Epithelial cell of esophagus (primary cell): ENCODE measurements at regions not wholly inside any gene's neighbourhood (a gene's known extent, or its start where the extent isn't known, plus 50 kb on each side); places are given as distances from the start of the nearest gene placed in this dataset.
"Not testable (repeated sequence)": the region's sequence is repeated elsewhere in the genome, so short reads cannot be mapped to it uniquely, and the experiment has no call there.

Source experiments
- DNase-seq: peaks from one replicate; pipeline ENCODE4 v3.0.0; 2010; ENCODE audit warnings: low read depth
- H3K4me3 ChIP-seq: 2 replicates; pipeline ENCODE4 v1.5.1; 2011; ENCODE audit warnings: mild to moderate bottlenecking, low read length, control low read depth
- TF ChIP-seq, protein P1 (sequence below): IDR thresholded peaks from 2 replicates; pipeline ENCODE4 v1.5.1; 2011; ENCODE audit warnings: low read depth, mild to moderate bottlenecking, low read length, control low read depth, inconsistent platforms; ENCODE audit not compliant: insufficient read depth; ENCODE audit errors: missing control alignments

DNA sequence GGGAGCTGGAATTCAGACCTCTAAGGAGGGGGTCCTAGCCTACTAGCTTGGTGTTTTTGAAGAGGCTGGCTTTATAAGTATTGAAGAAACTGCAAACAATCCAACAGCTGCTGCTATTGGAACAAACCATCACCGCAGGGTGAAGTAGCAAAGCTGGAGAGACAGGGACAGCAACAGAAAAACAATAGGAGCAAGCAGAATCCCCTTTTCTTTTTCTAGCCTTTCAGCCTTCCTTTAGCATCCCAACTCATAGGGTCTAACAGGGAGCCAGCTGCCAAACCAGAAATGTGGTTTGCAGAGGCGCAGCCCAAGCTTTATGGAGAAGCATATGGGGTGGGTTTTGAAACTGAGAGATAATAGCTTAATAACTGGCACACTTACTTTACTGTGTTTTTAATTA lies 106.2 kb upstream of the CHMP2B start:
- H3K4me3 ChIP-seq: no peak overlapping the region
- TF ChIP-seq, protein P1, sequence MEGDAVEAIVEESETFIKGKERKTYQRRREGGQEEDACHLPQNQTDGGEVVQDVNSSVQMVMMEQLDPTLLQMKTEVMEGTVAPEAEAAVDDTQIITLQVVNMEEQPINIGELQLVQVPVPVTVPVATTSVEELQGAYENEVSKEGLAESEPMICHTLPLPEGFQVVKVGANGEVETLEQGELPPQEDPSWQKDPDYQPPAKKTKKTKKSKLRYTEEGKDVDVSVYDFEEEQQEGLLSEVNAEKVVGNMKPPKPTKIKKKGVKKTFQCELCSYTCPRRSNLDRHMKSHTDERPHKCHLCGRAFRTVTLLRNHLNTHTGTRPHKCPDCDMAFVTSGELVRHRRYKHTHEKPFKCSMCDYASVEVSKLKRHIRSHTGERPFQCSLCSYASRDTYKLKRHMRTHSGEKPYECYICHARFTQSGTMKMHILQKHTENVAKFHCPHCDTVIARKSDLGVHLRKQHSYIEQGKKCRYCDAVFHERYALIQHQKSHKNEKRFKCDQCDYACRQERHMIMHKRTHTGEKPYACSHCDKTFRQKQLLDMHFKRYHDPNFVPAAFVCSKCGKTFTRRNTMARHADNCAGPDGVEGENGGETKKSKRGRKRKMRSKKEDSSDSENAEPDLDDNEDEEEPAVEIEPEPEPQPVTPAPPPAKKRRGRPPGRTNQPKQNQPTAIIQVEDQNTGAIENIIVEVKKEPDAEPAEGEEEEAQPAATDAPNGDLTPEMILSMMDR: no peak
- no peak for DNase-seq

DNA sequence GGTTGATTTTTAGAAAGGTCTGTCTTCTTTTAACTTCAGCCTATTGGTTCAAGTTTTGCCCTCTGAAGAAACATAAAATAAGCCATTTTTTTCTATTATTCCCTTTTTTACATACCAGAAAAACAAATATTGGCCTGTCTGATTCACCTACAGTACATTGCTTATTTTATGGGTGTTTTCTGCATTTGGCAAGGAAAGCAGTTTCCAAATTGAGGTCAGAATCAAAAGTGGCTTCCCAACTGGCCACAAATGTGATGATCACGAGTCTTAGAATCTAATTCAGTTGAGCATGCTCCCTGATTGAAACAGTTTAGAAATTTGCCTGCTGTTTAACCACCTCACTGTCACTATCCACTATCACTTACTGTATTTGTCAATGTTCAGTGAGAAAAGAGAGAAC lies 106.9 kb upstream of the CHMP2B start:
- TF ChIP-seq, protein P1: no peak
- no peak overlapping the region for H3K4me3 ChIP-seq
- DNase-seq: no peak

DNA sequence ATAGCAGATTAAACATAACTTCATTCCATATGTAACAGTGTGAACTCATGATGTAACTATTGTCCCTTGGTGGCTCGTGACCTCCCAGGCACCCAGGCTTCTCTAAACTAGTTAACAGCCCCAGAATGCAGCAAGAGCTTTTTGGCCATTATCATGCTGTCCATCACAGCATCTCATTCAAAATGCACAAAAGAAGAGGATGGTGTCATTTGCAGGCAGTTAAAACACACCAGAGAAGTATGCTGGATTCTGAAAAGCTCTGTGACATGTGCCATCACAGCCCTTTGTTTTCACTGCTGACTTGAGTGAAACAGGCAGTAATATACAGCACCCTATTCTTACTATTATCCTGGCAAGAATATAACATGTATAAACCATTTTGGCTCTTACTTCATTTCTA lies 117.6 kb upstream of the CHMP2B start:
- TF ChIP-seq, protein P1: no peak
- DNase-seq: no peak
- no peak overlapping the region for H3K4me3 ChIP-seq

DNA sequence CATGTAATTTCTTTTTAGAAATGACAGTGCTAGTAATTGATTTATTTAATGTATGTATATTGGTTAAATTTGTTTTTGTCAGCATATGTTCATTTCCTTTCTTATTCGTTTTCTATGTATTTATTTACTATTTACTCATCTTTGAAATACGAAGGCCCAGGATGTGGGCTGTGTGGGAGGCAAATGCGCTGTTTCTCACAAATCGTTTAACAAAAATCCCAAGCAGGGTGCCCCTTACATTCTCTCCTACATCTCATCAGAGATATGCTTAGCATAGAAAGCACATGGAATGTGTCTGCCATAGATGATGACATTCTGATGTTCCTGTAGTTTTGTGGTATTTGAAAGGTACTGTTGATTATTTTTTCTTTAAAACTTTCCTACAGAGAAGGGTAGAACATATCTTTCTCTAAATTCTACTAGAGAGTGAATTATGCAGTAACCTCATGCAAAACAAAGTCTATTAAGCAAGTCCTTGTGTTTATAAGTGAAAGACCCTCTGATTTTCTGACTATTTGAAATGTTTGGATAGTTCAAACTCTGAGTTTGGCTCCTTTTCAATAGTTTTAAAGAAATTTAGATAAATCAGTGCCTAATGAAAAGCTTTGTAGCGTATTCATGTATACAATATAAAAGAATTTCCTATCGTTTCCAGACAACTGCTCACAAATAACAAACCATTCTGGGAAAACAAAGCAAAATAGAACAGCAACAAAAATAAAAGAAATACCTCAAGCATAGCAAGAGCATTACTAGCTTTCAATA lies 111.1 kb upstream of the VGLL3 start:
- H3K4me3 ChIP-seq: no peak overlapping the region
- no peak for DNase-seq
- TF ChIP-seq, protein P1: no peak

DNA sequence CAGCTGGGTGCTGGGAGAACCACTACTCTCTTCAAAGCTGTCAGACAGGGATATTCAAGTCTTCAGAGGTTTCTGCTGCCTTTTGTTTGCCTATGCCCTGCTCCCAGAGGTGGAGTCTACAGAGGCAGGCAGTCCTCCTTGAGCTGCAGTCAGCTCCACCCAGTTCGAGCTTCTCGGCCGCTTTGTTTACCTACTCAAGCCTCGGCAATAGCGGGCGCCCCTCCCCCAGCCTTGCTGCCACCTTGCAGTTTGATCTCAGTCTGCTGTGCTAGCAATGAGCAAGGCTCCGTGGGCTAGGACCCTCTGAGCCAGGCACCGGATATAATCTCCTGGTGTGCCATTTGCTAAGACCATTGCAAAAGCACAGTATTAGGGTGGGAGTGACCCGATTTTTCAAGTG lies 106.8 kb upstream of the VGLL3 start:
- not testable (repeated sequence) for H3K4me3 ChIP-seq, DNase-seq

DNA sequence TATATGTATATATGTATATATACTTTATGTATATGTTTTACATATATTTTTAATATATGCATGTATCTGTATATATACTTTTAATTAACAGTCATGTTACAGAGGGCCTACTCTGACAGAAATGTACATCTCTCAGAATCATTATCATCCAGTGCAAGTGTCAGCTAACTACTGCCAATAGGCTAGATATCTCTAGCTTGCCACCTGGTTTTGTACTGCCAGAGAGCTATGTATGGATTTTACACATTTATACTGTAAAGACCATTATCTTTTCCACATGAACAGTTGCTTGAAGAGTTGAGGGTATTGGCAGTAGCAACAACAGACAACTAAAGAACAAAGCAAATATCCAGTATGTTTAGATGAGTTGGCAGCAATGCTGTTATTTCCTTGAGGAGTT lies 99.7 kb upstream of the VGLL3 start:
- no peak overlapping the region for H3K4me3 ChIP-seq

DNA sequence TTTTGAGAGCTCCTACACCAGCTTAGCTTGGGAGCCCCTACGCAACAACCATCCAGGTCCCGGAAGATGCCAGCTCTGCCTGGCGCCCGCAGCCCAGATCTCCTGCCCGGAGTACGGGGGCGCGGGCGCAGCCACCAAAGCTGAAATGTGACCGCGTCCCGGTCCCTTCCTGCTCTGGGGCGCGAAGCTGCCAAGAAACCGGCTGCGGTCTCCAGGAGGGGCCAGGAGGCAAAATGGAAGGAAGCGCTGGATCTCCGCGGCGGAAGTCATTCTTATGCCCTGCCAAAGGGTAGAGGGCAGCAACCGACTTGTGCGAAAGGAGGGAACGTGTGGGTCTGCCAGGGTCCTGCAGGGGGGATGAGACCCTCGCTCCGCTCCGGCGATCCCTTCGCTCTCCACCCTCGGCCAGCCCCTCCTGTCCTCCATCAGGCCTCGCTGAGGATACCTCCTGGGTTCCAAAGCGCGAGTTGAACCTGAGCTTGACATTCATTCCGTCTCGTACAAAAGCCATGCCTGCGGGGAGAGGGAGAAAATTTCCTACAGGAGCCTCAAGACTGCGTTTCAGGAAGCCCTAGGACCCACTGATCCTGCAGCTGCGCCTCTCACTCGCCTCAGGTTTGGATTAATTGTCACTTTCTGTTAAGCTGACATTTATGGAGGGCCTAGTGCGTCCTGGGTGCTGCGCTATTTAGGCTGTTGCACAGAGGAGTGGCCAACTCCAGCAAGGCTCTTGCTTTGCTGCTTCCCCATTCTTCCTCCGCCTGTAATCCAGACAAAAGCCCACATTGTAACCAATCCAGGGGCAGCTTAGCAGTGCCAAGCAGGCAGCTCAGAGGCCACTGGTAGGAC lies 98.3 kb upstream of the VGLL3 start:
- TF ChIP-seq, protein P1: no peak
- peak overlapping the region; percentile 58 for H3K4me3 ChIP-seq
- peak; percentile 49 for DNase-seq

More for the DNA sequence above, 99.7 kb upstream of the VGLL3 start:
- TF ChIP-seq, protein P1: no peak
- DNase-seq: no peak
